H4 (cell line): ENCODE measurements at regions not wholly inside any gene's neighbourhood (a gene's known extent, or its start where the extent isn't known, plus 50 kb on each side); places are given as distances from the start of the nearest gene placed in this dataset.
A peak's percentile ranks its signal among the peaks of the same experiment; 100 is the strongest.

ENCODE experiments used
- DNase-seq: peaks from one replicate; pipeline ENCODE4 v3.0.0-alpha.2; 2015; ENCODE audit warnings: low spot score

DNA sequence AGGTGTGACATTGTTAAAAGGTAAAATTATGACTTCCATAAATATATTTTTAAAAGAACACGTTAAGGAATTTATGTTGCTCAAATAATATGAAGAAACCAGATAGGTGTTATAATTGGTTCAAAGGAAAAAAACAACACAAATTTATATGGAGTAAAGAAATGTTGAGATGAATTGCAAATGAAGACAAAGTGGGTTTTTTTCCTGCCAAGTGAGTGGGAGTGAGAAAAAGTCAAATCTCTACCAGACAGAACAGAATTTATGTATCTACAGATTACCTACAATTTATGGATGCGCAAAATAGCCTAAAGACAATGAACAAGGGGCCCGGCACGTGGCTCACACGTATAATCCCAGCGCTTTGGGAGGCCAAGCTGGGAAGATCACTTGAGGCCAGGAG lies 159.7 kb upstream of the SLC1A4 start:
- no peak for DNase-seq

DNA sequence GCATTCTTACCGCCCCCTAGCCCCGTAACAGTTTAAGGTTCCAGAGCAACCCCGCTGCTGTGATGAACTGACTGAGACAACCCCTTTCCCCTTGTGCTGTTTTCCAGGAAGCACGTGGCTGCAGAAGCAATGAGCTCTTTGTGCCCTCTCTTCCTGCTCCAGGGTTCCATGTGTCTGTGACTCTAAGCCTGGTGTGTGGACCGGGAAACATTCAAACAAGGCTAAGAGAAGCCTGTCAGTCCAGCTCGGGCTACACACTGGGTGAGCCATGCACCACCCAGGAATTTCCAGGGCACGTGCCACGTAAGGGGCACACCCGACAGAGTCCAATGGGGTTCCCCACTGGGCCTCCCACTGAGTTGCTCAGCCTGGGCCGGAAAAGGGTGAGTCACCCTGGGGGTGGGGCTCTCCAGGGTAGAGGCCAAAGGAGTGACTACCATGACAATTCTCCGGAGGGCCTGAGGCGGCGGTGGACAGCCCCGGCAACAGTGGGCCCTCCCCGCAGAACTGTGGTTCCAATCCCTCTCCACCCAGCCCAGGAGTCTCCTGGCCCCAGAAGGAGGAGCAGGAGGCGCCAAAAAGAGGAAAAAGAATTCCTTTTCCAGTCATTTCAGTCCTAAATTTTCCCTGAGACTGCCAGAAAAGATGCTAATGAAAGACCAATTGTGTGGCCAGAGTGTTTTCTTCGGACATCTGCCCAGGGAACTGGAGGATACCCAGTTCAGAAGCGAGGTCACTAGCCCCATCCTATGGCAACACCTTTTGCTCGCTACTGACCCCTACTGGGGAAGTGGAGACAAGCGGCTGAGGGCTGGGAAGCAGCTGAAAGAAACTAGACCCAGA lies 157.8 kb upstream of the SLC1A4 start:
- peak; percentile 95 for DNase-seq

DNA sequence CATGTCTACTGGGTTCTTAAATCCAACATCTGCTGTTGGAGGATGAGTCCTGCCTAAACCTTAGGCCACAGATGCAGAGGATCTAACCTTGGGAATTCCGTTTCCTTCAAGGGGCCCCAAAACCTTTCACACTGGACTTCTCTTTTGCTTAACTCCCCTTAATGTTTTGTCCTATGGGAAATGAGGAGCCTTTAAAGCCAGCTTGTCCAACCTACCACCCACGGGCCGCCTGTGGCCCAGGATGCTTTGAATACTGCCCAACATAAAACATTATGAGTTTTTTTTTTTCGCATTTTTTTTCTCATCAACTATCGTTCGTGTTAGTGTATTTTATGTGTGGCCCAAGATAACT lies 157.2 kb upstream of the SLC1A4 start:
- no peak for DNase-seq

DNA sequence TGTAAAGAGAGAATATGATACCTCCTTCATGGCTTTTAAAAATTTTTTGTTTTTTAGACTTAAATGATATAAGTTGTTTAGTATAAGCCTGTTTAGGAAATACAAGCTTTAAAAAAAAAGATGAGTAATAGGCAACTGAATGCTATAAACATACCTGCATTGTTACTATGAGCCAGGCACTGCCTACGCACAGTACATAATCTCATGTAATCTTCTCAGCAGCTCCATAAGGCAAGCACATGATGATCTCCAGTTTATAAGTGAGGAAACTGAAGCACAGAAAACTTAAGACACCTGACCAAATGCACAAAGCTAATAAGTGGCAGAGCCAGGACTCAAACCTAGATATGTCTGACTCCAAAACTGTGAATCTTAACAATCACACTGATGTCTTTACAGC lies 156.3 kb upstream of the SLC1A4 start:
- DNase-seq = no peak

GRCh38 chr2:64836566-64836965 lies 152.6 kb upstream of the SLC1A4 start:
- DNase-seq = no peak

DNA sequence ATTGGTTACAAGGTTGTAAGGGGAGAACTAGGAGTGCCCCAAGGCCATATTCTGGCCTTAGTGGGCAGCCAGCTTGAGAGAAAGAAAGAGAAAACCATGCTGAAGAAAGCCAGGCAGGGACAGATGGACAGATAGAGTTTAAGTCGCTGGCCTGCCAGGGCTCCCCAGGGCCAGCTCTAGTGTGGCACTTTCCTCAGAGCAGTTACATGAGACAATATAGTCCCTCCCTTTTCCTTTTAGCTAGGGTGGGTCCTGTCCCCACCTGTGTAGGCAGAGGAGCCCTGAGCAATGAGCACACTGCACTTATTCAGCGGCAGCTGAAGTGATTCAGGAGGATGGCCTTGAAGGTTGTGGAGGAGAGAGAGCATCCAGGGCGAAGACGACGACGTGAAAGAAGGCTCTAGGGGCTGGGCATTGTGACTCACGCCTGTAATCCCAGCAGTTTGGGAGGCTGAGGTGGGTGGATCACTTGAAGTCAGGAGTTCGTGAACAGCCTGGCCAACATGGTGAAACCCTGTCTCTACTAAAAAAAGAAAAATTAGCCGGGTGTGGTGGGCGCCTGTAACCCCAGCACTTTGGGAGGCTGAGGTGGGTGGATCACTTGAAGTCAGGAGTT lies 152.0 kb upstream of the SLC1A4 start:
- peak; percentile 44 for DNase-seq

- DNase-seq = peak; percentile 29
These were observed 151.1 kb upstream of the SLC1A4 start for GRCh38 chr2:64837925-64838641.

DNA sequence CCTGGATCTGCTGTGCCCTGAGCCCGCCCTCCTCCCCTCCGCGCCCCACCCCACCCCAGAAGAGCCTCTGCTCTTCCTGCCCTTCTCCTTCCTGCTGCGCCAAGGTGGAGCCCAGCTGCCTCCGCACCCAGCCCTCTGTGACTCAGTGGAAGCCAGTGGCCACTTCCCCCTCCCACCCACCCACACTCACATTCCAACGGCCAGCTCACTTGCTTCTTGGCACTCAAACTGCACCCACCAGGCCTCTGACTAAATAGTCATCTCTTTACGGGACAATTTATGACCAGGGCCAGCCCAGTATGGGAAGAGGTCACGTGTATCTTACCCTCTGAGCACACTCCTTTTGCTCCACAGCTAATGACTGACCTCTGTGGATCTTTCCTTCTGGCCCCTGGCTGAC lies 150.4 kb upstream of the SLC1A4 start:
- DNase-seq = peak; percentile 72

GRCh38 chr2:64839844-64840243 lies 149.4 kb upstream of the SLC1A4 start:
- DNase-seq = no peak

DNA sequence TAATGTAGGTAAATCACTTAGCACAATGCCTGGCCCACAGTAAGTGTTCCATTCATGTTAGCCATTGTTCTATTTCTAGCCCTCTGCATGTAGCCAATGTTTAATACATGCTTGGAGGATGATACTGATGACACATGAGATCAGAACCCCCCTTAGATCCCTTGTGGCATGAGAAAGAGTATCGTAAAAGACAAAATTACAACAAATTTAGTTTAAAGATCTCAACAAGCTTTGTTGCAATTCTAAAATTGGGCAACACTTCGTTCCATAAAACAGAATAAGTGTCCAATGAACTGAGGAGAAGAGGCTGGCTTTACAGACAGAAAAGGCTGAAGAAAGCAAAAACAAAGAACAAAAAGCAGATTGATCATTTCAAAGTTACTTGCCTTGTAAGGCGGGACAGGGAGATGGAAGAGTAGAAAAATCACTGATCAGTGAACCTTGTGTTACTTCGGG lies 148.7 kb upstream of the SLC1A4 start:
- DNase-seq = no peak

GRCh38 chr2:64841461-64841860 lies 147.7 kb upstream of the SLC1A4 start:
- DNase-seq = no peak

- DNase-seq = no peak
These were observed 147.2 kb upstream of the SLC1A4 start for GRCh38 chr2:64842030-64842429.

DNA sequence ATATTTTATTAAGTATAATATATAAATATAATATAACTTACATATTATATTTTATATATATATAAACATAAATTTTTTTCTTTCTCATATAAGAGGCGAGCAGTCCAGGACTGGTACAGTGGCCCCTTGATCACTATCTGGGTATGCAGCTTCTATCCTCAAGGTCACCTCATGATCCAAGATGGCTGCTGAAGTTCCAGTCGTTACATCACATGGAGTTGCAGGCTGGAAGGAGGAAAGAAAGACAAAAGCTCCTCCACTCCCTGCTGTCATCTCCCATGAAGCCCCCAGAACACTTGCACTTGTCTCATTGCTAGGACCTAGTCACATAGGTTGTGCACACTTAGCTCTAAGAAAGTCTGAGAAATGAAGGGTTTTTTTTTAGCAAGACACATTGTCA lies 145.1 kb upstream of the SLC1A4 start:
- no peak for DNase-seq

- DNase-seq = no peak
These were observed 143.8 kb upstream of the SLC1A4 start for GRCh38 chr2:64845273-64845905.

DNA sequence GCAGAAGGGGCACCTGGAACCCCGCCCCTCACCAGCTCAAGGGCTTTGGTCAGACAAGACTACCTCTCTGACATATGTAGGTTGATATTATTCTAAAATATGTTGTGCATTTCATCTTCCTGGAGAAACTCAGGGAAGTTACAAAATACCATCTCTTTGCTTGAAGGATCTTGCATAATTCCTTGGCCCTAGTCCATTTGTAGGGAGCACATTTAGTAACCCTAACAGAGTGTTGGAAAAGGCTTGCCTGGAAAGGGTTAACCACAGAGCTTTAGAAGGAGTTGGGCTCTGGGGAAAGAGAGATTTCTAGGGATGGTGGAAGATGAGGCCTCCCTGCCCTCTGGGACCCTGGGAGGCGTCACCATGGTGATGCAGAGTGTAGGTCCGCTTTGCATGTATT lies 143.0 kb upstream of the SLC1A4 start:
- no peak for DNase-seq

DNA sequence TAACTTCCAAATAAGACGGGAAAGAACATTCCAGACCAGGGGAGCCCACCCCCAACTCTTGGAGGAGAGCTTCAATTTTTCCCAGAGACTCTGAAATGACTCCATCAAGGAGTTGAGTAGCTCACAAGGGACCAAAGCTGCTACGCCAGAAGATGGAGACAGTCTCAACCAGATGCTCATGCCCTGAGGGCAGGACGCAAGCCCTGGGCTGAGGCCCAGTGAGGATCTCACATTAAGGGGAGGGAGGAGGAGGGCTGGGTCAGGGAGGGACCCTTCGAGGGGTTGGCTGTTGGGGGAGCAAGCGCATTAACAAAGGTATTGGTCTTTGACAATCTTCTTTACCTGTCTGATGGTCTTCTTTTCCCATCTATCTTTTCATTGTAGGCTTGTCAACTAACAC lies 141.3 kb upstream of the SLC1A4 start:
- DNase-seq = no peak

DNA sequence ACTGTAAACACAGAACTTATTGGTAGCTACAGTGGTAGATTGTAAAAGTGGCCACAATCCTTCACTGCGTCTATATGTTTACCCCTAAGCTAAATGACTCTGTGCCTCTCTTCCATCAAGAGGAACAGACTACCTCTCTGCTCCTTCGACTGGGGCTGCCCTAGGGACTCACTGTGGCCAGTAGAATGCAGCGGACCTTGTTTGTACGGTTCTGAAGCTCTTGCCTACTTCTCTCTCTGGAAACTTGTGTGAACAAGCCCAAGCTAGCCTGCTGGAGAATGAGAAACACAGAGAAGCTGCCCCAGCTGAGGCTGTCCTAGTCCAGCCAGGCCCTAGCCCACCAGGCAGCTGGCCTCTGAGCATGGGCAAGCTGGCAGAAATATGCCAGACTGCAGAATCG lies 140.8 kb upstream of the SLC1A4 start:
- no peak for DNase-seq

GRCh38 chr2:64848945-64849344 lies 140.3 kb upstream of the SLC1A4 start:
- DNase-seq = no peak

- no peak for DNase-seq
These were observed 138.6 kb upstream of the SLC1A4 start for GRCh38 chr2:64850642-64851041.

GRCh38 chr2:64852771-64853241 lies 136.4 kb upstream of the SLC1A4 start:
- no peak for DNase-seq

- no peak for DNase-seq
These were observed 135.9 kb upstream of the SLC1A4 start for GRCh38 chr2:64853306-64853705.

GRCh38 chr2:64853894-64854293 lies 135.3 kb upstream of the SLC1A4 start:
- DNase-seq = no peak
